ENCODE measurements at regions not wholly inside any gene's neighbourhood (a gene's known extent, or its start where the extent isn't known, plus 50 kb on each side); places are given as distances from the start of the nearest gene placed in this dataset.

GRCh38 chr16:79685871-79686270 is 85.3 kb upstream of the MAF start:
- TF ChIP-seq CTCF (IDR thresholded peaks at IDR 0.05) = no peak
- no peak for TF ChIP-seq EP300 (IDR thresholded peaks at IDR 0.05)
- TF ChIP-seq POLR2A (IDR thresholded peaks at IDR 0.05; ENCODE audit: low read depth) = no peak

All from esophagus muscularis mucosa (tissue), 4 donors.